Lower leg skin (tissue), 3 donors: ENCODE measurements at regions not wholly inside any gene's neighbourhood (a gene's known extent, or its start where the extent isn't known, plus 50 kb on each side); places are given as distances from the start of the nearest gene placed in this dataset.

Experiments
- CTCF ChIP-seq, 3 donors: fragments of 450-650 bp; IDR thresholded peaks; one replicate each; pipeline ENCODE4 v1.5.1; 2016; ENCODE audit warnings: antibody characterized with exemption in 3 of 3, mild to moderate bottlenecking in 3 of 3, moderate library complexity in 2 of 3
- POLR2A ChIP-seq, 2 donors: fragments of 450-650 bp; IDR thresholded peaks; one replicate each; pipeline ENCODE4 v1.6.1; 2016 to 2017; ENCODE audit warnings: antibody characterized with exemption in 2 of 2, mild to moderate bottlenecking in 1 of 2, moderate library complexity in 1 of 2

- no peak for TF ChIP-seq CTCF (IDR thresholded peaks at IDR 0.05)
- TF ChIP-seq POLR2A (IDR thresholded peaks at IDR 0.05) = no peak
Observed at GRCh38 chr1:218546314-218546713, 201.2 kb downstream of the TGFB2 start.
